Panc1 (cell line): ENCODE measurements at regions not wholly inside any gene's neighbourhood (a gene's known extent, or its start where the extent isn't known, plus 50 kb on each side); places are given as distances from the start of the nearest gene placed in this dataset.
"Not testable (repeated sequence)": the region's sequence is repeated elsewhere in the genome, so short reads cannot be mapped to it uniquely, and the experiment has no call there.

Source experiments
- ATAC-seq: fragments of 200-7000 bp; cut with Tn5 transposase; 2 replicates; pipeline ENCODE4 v1.9.1; 2020; ENCODE audit warnings: mild to moderate bottlenecking, moderate library complexity
- BruUV-seq: library from RNA; stranded (reverse); fragments of 400-500 nt; replicated peaks from 2 replicates; lab custom pipeline; 2021; lab: Mats Ljungman, UMichigan
- CTCF ChIA-PET: fragments of 300-600 bp; sonication (Branson Sonifier 250); formaldehyde crosslinking; loops from one replicate; lab custom pipeline; 2022; ENCODE audit warnings: antibody characterized with exemption; lab: Charles Lee
- POLR2A ChIA-PET: fragments of 300-600 bp; sonication (Branson Sonifier 250); formaldehyde crosslinking; loops from one replicate; lab custom pipeline; 2022; ENCODE audit warnings: antibody characterized with exemption; lab: Charles Lee
- DNase-seq: peaks from one replicate; pipeline ENCODE4 v3.0.0-alpha.2; 2010; ENCODE audit warnings: low read depth, low spot score
- H3K27ac ChIP-seq: 2 replicates; pipeline ENCODE4 v1.5.1; 2011; ENCODE audit warnings: mild to moderate bottlenecking, low read length, inconsistent platforms
- H3K27me3 ChIP-seq: fragments of 200-500 bp; sonication (Bioruptor generic); 2 replicates; pipeline ENCODE4 v1.6.0; 2014; ENCODE audit warnings: low read length, inconsistent platforms; ENCODE audit not compliant: control insufficient read depth, insufficient read depth
- H3K36me3 ChIP-seq: fragments of 200-500 bp; sonication (Bioruptor generic); 2 replicates; pipeline ENCODE4 v1.5.1; 2014; ENCODE audit warnings: inconsistent platforms, mild to moderate bottlenecking, low read length, moderate library complexity; ENCODE audit not compliant: control insufficient read depth, insufficient read depth
- H3K4me1 ChIP-seq: 2 replicates; pipeline ENCODE4 v1.5.1; 2011; ENCODE audit warnings: inconsistent platforms, mild to moderate bottlenecking, low read length, moderate library complexity; ENCODE audit not compliant: control insufficient read depth, insufficient read depth
- H3K4me3 ChIP-seq, 2 experiments: 2 replicates each; pipeline ENCODE4 v1.5.1; 2011 to 2012; ENCODE audit warnings: low read depth in 2 of 2, low read length in 2 of 2, mild to moderate bottlenecking in 2 of 2, inconsistent platforms in 1 of 2, moderate library complexity in 1 of 2
- H3K9me3 ChIP-seq: fragments of 200-500 bp; sonication (Bioruptor generic); 2 replicates; pipeline ENCODE4 v1.5.1; 2014; ENCODE audit warnings: low read depth, mild to moderate bottlenecking, inconsistent platforms, low read length, moderate library complexity; ENCODE audit not compliant: control insufficient read depth, insufficient read depth
- POLR2AphosphoS5 ChIP-seq: IDR thresholded peaks from 2 replicates; pipeline ENCODE4 v1.6.1; 2012; ENCODE audit warnings: mild to moderate bottlenecking, low read depth, low read length, moderate library complexity
- SIN3A ChIP-seq: IDR thresholded peaks from 2 replicates; pipeline ENCODE4 v1.6.1; 2012; ENCODE audit warnings: low read depth, mild to moderate bottlenecking, low read length, moderate library complexity, borderline replicate concordance; ENCODE audit not compliant: insufficient read depth
- TCF7L2 ChIP-seq: IDR thresholded peaks from 2 replicates; pipeline ENCODE4 v1.6.1; 2011; ENCODE audit warnings: mild to moderate bottlenecking, low read depth, low read length, inconsistent platforms
- in situ Hi-C: cut with HindIII; loops from 2 replicates; pipeline ENCODE4 v1.10.0; 2016; ENCODE audit warnings: low sequenced_read_pairs, low pct_unique_long_range_greater_than_20kb
- intact Hi-C: fragments of 100-400 bp; cut with micrococcal nuclease; formaldehyde crosslinking; loops from one replicate; pipeline ENCODE4 v1.10.0; 2022; ENCODE audit not compliant: unreplicated experiment
- TF ChIP-seq, protein P1 (sequence below): fragments of 450-650 bp; IDR thresholded peaks from 2 replicates; pipeline ENCODE4 v1.5.1; 2017; ENCODE audit warnings: mild to moderate bottlenecking
- TF ChIP-seq, protein P2 (sequence below), 2 experiments: IDR thresholded peaks; 2 replicates each; pipeline ENCODE4 v1.6.1; 2011 to 2012; ENCODE audit warnings: low read depth in 2 of 2, control low read depth in 1 of 2, low read length in 1 of 2, mild to moderate bottlenecking in 1 of 2, moderate library complexity in 1 of 2; ENCODE audit not compliant: insufficient read depth in 1 of 2

DNA sequence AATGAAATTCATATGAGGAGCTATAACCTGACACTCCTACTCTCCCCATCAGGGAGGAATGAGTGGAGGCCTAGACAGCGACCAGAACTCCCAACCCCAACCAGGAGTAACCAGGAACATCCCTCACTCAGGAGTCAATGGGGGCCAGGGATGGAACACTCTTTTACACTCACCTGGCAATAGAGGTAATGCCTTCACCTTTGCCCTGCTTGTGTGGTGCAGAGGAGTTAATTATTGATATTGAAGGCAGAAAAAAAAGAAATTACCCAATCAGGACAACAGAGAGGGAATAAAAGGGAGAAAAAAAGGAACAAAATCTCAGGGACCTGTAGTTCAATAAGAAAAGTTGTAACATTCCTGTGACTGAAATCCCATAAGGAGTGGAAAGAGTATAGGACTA is 141.5 kb downstream of the PPP4R3C start:
- in situ Hi-C loops, result no loop called here
- H3K27me3 ChIP-seq, result no peaks in the 10 kb centered on the region
- no peaks in the 10 kb centered on the region for H3K36me3 ChIP-seq
- ATAC-seq (no peak), DNase-seq (no peak)
- TF ChIP-seq, protein P1, sequence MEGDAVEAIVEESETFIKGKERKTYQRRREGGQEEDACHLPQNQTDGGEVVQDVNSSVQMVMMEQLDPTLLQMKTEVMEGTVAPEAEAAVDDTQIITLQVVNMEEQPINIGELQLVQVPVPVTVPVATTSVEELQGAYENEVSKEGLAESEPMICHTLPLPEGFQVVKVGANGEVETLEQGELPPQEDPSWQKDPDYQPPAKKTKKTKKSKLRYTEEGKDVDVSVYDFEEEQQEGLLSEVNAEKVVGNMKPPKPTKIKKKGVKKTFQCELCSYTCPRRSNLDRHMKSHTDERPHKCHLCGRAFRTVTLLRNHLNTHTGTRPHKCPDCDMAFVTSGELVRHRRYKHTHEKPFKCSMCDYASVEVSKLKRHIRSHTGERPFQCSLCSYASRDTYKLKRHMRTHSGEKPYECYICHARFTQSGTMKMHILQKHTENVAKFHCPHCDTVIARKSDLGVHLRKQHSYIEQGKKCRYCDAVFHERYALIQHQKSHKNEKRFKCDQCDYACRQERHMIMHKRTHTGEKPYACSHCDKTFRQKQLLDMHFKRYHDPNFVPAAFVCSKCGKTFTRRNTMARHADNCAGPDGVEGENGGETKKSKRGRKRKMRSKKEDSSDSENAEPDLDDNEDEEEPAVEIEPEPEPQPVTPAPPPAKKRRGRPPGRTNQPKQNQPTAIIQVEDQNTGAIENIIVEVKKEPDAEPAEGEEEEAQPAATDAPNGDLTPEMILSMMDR, result no peak
- TF ChIP-seq TCF7L2 (no peak), POLR2AphosphoS5 (no peak), SIN3A (no peak)
- TF ChIP-seq, protein P2, sequence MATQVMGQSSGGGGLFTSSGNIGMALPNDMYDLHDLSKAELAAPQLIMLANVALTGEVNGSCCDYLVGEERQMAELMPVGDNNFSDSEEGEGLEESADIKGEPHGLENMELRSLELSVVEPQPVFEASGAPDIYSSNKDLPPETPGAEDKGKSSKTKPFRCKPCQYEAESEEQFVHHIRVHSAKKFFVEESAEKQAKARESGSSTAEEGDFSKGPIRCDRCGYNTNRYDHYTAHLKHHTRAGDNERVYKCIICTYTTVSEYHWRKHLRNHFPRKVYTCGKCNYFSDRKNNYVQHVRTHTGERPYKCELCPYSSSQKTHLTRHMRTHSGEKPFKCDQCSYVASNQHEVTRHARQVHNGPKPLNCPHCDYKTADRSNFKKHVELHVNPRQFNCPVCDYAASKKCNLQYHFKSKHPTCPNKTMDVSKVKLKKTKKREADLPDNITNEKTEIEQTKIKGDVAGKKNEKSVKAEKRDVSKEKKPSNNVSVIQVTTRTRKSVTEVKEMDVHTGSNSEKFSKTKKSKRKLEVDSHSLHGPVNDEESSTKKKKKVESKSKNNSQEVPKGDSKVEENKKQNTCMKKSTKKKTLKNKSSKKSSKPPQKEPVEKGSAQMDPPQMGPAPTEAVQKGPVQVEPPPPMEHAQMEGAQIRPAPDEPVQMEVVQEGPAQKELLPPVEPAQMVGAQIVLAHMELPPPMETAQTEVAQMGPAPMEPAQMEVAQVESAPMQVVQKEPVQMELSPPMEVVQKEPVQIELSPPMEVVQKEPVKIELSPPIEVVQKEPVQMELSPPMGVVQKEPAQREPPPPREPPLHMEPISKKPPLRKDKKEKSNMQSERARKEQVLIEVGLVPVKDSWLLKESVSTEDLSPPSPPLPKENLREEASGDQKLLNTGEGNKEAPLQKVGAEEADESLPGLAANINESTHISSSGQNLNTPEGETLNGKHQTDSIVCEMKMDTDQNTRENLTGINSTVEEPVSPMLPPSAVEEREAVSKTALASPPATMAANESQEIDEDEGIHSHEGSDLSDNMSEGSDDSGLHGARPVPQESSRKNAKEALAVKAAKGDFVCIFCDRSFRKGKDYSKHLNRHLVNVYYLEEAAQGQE (IDR thresholded peaks at IDR 0.05; ENCODE audit: insufficient read depth in 1 of 2, low read depth in 2 of 2, low read length in 1 of 2), result no peak
- intact Hi-C loops, result no loop called here
- CTCF ChIA-PET, result no interaction called here
- no peaks in the 10 kb centered on the region for H3K9me3 ChIP-seq
- H3K4me1 ChIP-seq, result no peaks in the 10 kb centered on the region
- POLR2A ChIA-PET, result no interaction called here
- H3K27ac ChIP-seq, result no peak overlapping the region
- BruUV-seq, result no TSS peak
- no peak overlapping the region for H3K4me3 ChIP-seq

DNA sequence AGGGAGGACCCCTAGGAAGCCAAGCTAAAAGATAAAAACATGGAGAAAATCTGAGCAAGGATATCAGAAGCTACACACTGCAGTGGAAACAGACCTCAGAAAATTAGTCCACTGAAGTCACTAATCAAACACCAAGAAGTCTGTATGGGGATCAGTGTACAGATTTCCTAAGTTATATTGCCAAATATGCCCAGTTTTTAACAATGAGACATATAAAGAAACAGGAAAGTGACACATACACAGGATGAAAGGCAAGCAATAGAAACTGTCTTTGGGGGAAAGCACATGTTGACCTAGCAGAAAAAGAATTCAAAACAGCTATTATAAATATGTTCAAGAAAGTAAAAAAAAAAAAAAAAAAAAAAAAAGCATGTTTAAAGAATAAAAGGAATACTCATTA is 153.7 kb downstream of the PPP4R3C start:
- Histone ChIP-seq H3K27me3 (no peaks in the 10 kb centered on the region), H3K4me1 (no peaks in the 10 kb centered on the region), H3K36me3 (no peaks in the 10 kb centered on the region), H3K27ac (no peak overlapping the region), H3K9me3 (no peaks in the 10 kb centered on the region), H3K4me3 (no peak overlapping the region)
- no peak for ATAC-seq
- in situ Hi-C loops, result no loop called here
- intact Hi-C loops, result no loop called here
- TF ChIP-seq SIN3A (no peak), TCF7L2 (no peak)
- no TSS peak for BruUV-seq
- ChIA-PET POLR2A (no interaction called here), CTCF (no interaction called here)
- DNase-seq, result no peak

DNA sequence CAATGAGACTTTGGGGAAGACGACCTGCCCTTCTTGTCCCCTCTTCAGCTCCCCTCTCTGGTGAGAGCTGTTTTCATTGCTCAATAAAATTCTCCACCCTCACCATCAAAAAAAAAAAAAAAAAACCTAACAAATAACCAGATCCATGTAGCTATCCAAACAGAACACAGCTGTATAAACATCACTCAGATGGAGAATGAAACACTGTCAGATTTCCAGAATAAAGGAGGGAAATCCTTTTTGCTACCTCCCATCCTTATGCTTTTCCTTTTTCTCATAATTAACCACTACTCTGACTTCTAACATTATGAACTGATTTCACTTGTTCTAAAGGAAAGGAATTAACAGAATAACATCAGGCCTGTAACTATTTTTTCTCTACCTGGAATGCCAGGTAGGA is 155.6 kb downstream of the PPP4R3C start:
- ATAC-seq (no peak), DNase-seq (no peak)
- BruUV-seq, result no TSS peak
- Histone ChIP-seq H3K27me3 (no peaks in the 10 kb centered on the region), H3K4me1 (no peaks in the 10 kb centered on the region), H3K9me3 (no peaks in the 10 kb centered on the region), H3K4me3 (no peak overlapping the region), H3K27ac (no peak overlapping the region), H3K36me3 (no peaks in the 10 kb centered on the region)
- POLR2A ChIA-PET, result no interaction called here
- in situ Hi-C loops (no loop called here), intact Hi-C loops (no loop called here)
- no peak for TF ChIP-seq TCF7L2
- CTCF ChIA-PET, result no interaction called here

DNA sequence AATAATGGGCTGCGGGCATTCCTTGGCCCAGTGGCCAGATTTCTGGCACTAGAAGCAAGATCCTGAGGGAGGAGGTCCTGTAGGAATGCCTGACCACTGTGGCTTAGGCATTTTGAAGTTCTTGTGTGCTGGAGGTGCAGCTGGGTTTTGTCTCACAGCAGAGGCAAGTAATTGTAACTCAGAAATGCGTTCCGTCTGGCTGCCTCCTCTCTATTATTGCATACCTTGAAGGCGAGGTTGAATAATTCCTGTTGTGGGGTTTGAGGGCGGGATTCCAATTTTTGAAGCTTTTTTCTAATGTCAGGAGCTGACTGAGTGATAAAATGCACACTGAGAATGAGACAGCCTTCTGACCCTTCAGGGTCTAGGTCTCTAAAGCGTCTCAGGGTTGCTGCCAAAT is 170.6 kb downstream of the PPP4R3C start:
- H3K27me3 ChIP-seq, BruUV-seq, H3K9me3 ChIP-seq, H3K4me1 ChIP-seq, DNase-seq, H3K36me3 ChIP-seq, H3K27ac ChIP-seq, POLR2A ChIA-PET, ATAC-seq, CTCF ChIA-PET, H3K4me3 ChIP-seq, in situ Hi-C loops, intact Hi-C loops: not testable (repeated sequence)
